H9 (cell line): ENCODE measurements at regions not wholly inside any gene's neighbourhood (a gene's known extent, or its start where the extent isn't known, plus 50 kb on each side); places are given as distances from the start of the nearest gene placed in this dataset.

ENCODE experiments used
- DNase-seq: peaks from one replicate; pipeline ENCODE4 v3.0.0-alpha.2; 2017
- H2AFZ ChIP-seq: one replicate; pipeline ENCODE4 v1.6.1; 2013; ENCODE audit warnings: mild to moderate bottlenecking, low read length, control low read depth, moderate library complexity
- H2AK5ac ChIP-seq: 2 replicates; pipeline ENCODE4 v1.6.1; 2013; ENCODE audit warnings: low read length, control low read depth, mixed read lengths; ENCODE audit not compliant: insufficient read length
- H2BK120ac ChIP-seq: one replicate; pipeline ENCODE4 v1.6.1; 2013; ENCODE audit warnings: low read depth, mild to moderate bottlenecking, low read length, control low read depth, inconsistent platforms; ENCODE audit not compliant: poor library complexity, severe bottlenecking
- H2BK12ac ChIP-seq: 2 replicates; pipeline ENCODE4 v1.6.1; 2013; ENCODE audit warnings: low read length, control low read depth, mixed read lengths, low read depth; ENCODE audit not compliant: insufficient read length
- H2BK15ac ChIP-seq: 2 replicates; pipeline ENCODE4 v1.6.1; 2013; ENCODE audit warnings: low read depth, low read length, control low read depth
- H2BK20ac ChIP-seq: one replicate; pipeline ENCODE4 v1.6.1; 2013; ENCODE audit warnings: low read depth, mild to moderate bottlenecking, low read length, control low read depth, inconsistent platforms; ENCODE audit not compliant: poor library complexity, severe bottlenecking
- H2BK5ac ChIP-seq: 2 replicates; pipeline ENCODE4 v1.6.1; 2013; ENCODE audit warnings: low read length, control low read depth, mixed read lengths; ENCODE audit not compliant: insufficient read length
- H3K14ac ChIP-seq: 2 replicates; pipeline ENCODE4 v1.6.1; 2013; ENCODE audit warnings: low read length, control low read depth; ENCODE audit not compliant: insufficient read depth
- H3K18ac ChIP-seq: 2 replicates; pipeline ENCODE4 v1.6.1; 2013; ENCODE audit warnings: low read depth, mild to moderate bottlenecking, mixed read lengths, low read length, control low read depth; ENCODE audit not compliant: insufficient read length
- H3K23ac ChIP-seq: 2 replicates; pipeline ENCODE4 v1.6.1; 2013; ENCODE audit warnings: low read length, control low read depth, mixed read lengths, low read depth; ENCODE audit not compliant: insufficient read length
- H3K23me2 ChIP-seq: 2 replicates; pipeline ENCODE4 v1.6.1; 2013; ENCODE audit warnings: low read depth, mild to moderate bottlenecking, mixed read lengths, low read length, control low read depth; ENCODE audit not compliant: insufficient read length, poor library complexity, severe bottlenecking
- H3K27ac ChIP-seq: 2 replicates; pipeline ENCODE4 v1.5.1; 2013; ENCODE audit warnings: low read length, control low read depth, mixed read lengths, low read depth; ENCODE audit not compliant: insufficient read length
- H3K27me3 ChIP-seq: 2 replicates; pipeline ENCODE4 v1.6.1; 2013; ENCODE audit warnings: low read length, control low read depth, inconsistent platforms; ENCODE audit not compliant: insufficient read depth
- H3K4ac ChIP-seq: 2 replicates; pipeline ENCODE4 v1.6.1; 2013; ENCODE audit warnings: low read depth, mild to moderate bottlenecking, control low read depth, inconsistent platforms, low read length, moderate library complexity
- H3K4me1 ChIP-seq: 2 replicates; pipeline ENCODE4 v1.6.1; 2013; ENCODE audit warnings: low read length, control low read depth, inconsistent platforms; ENCODE audit not compliant: insufficient read depth
- H3K4me2 ChIP-seq: 2 replicates; pipeline ENCODE4 v1.6.1; 2013; ENCODE audit warnings: low read length, control low read depth, mixed read lengths; ENCODE audit not compliant: insufficient read length, insufficient read depth
- H3K56ac ChIP-seq: 2 replicates; pipeline ENCODE4 v1.6.1; 2013; ENCODE audit warnings: low read depth, mild to moderate bottlenecking, mixed read lengths, low read length, control low read depth; ENCODE audit not compliant: insufficient read length
- H3K79me1 ChIP-seq: 2 replicates; pipeline ENCODE4 v1.6.1; 2013; ENCODE audit warnings: low read depth, mild to moderate bottlenecking, moderate library complexity, low read length, control low read depth, inconsistent platforms; ENCODE audit not compliant: insufficient read depth, poor library complexity, severe bottlenecking
- H3K79me2 ChIP-seq: 2 replicates; pipeline ENCODE4 v1.6.1; 2013; ENCODE audit warnings: low read length, control low read depth, inconsistent platforms; ENCODE audit not compliant: insufficient read depth
- H3K9ac ChIP-seq: 2 replicates; pipeline ENCODE4 v1.6.1; 2013; ENCODE audit warnings: low read length, control low read depth, mixed read lengths; ENCODE audit not compliant: insufficient read length; ENCODE audit errors: extremely low read depth
- H3K9me3 ChIP-seq: one replicate; pipeline ENCODE4 v1.6.1; 2013; ENCODE audit warnings: low read depth, low read length, inconsistent platforms; ENCODE audit not compliant: control insufficient read depth
- H3T11ph ChIP-seq: one replicate; pipeline ENCODE4 v1.6.1; 2013; ENCODE audit warnings: mild to moderate bottlenecking, low read length, control low read depth, inconsistent platforms
- H4K20me1 ChIP-seq: one replicate; pipeline ENCODE4 v1.6.1; 2013; ENCODE audit not compliant: control insufficient read depth, insufficient read length, insufficient read depth
- H4K5ac ChIP-seq: 2 replicates; pipeline ENCODE4 v1.6.1; 2013; ENCODE audit warnings: low read depth, mild to moderate bottlenecking, mixed read lengths, low read length, control low read depth; ENCODE audit not compliant: insufficient read length
- H4K8ac ChIP-seq: replicated peaks from 2 replicates; pipeline ENCODE4 v1.6.1; 2013; ENCODE audit warnings: low read length, control low read depth, mixed read lengths, low read depth; ENCODE audit not compliant: insufficient read length
- H4K91ac ChIP-seq: 2 replicates; pipeline ENCODE4 v1.6.1; 2013; ENCODE audit warnings: low read depth, mild to moderate bottlenecking, moderate library complexity, mixed read lengths, low read length, control low read depth; ENCODE audit not compliant: insufficient read length
- H3K27ac Mint-ChIP-seq, 3 experiments: 2 replicates in 2 of 3; 3 replicates in 1 of 3; pipeline ENCODE4 v1.8.0; 2020 to 2021; ENCODE audit warnings: mixed read lengths in 3 of 3, mild to moderate bottlenecking in 1 of 3, moderate library complexity in 1 of 3
- H3K27me3 Mint-ChIP-seq: 2 replicates; pipeline ENCODE4 v1.8.0; 2021; ENCODE audit warnings: low read depth, mild to moderate bottlenecking, moderate library complexity, mixed read lengths
- H3K36me3 Mint-ChIP-seq, 3 experiments: 2 replicates in 2 of 3; 3 replicates in 1 of 3; pipeline ENCODE4 v1.8.0; 2020 to 2021; ENCODE audit warnings: low read depth in 3 of 3, mixed read lengths in 3 of 3; ENCODE audit not compliant: insufficient read depth in 1 of 3
- H3K4me1 Mint-ChIP-seq, 2 experiments: 2 replicates each; pipeline ENCODE4 v1.8.0; 2020; ENCODE audit warnings: mixed read lengths in 2 of 2
- H3K4me3 Mint-ChIP-seq, 2 experiments: 2 replicates in 1 of 2; 3 replicates in 1 of 2; pipeline ENCODE4 v1.8.0; 2020 to 2021; ENCODE audit warnings: mild to moderate bottlenecking in 2 of 2, mixed read lengths in 2 of 2, moderate library complexity in 1 of 2
- H3K9me3 Mint-ChIP-seq, 2 experiments: 2 replicates in 1 of 2; 3 replicates in 1 of 2; pipeline ENCODE4 v1.8.0; 2020; ENCODE audit warnings: mild to moderate bottlenecking in 2 of 2, mixed read lengths in 2 of 2, moderate library complexity in 1 of 2
- WGBS: extraction: QIAGEN DNeasy Blood & Tissue Kit; methylation state at CpG from one replicate; pipeline ENCODE4 v1.1.7; 2013; ENCODE audit warnings: missing lambda C conversion rate, low lambda C conversion rate, mixed read lengths; ENCODE audit not compliant: insufficient read length; ENCODE audit errors: extremely low coverage; 5-methylcytosine and 5-hydroxymethylcytosine counted together
- TF ChIP-seq, protein P1 (sequence below): fragments of 200-600 bp; sonication (generic); conservative IDR thresholded peaks from 3 replicates; pipeline ENCODE4 v1.8.0; 2021; ENCODE audit warnings: antibody characterized with exemption, mild to moderate bottlenecking

DNA sequence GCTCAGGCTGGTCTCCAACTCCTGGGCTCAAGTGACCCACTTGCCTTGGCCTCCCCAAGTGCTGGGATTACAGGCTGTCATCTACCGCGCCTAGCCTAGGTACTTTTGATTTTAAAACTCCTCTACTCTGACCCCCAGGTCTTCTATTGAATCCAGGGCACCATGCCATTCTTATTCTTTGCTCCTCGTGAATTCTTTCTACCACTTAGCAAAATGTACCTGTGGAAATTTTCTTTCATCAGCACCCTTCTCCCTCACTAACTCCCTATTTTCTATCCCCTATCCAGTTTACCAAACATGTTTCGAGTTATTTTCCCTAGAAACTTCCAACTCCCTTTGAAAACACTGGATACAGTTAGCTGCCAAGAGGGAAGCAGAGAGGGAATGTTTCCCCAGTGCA lies 60.0 kb upstream of the RAPGEF2 start:
- Mint-ChIP-seq H3K27me3 (no peaks in the 10 kb centered on the region; the same call in 1 of the 2 replicates), H3K9me3 (no peaks in the 10 kb centered on the region), H3K4me1 (peaks cover 18 to 30% of the 10 kb centered on the region in 2 experiments), H3K4me3 (no peak overlapping the region), H3K36me3 (0 out of 7 replicates have a peak, but pooled peaks cover 0 to 1% (median 0%) of the 10 kb centered on the region in 3 experiments), H3K27ac (no peak overlapping the region)
- H2AK5ac ChIP-seq, result no peak overlapping the region
- no peaks in the 10 kb centered on the region for H3K23me2 ChIP-seq
- peaks cover under 1% of the 10 kb centered on the region; the same call in 1 of the 2 replicates for H3K4me1 ChIP-seq
- no peak overlapping the region for H4K5ac ChIP-seq
- no peaks in the 10 kb centered on the region for H3K9me3 ChIP-seq
- H3K18ac ChIP-seq, result no peak overlapping the region
- H3K23ac ChIP-seq, result no peak overlapping the region
- H2BK120ac ChIP-seq, result no peak overlapping the region
- no peak overlapping the region for H2BK15ac ChIP-seq
- no peak overlapping the region for H4K8ac ChIP-seq
- no peaks in the 10 kb centered on the region for H3K27me3 ChIP-seq
- H3K9ac ChIP-seq, result no peak overlapping the region
- no peak overlapping the region for H4K91ac ChIP-seq
- H2BK5ac ChIP-seq, result no peak overlapping the region
- no peaks in the 10 kb centered on the region for H4K20me1 ChIP-seq
- no peak overlapping the region for H2BK20ac ChIP-seq
- DNase-seq, result no peak
- no peaks in the 10 kb centered on the region for H3K79me2 ChIP-seq
- no peak overlapping the region for H2BK12ac ChIP-seq
- H2AFZ ChIP-seq, result no peak overlapping the region
- H3K56ac ChIP-seq, result no peak overlapping the region
- H3T11ph ChIP-seq, result no peak overlapping the region
- no peak overlapping the region for H3K4ac ChIP-seq
- no peak overlapping the region for H3K4me2 ChIP-seq
- no peak overlapping the region for H3K14ac ChIP-seq
- no CpG with 5 or more reads among the region's 4 CpGs for WGBS
- H3K79me1 ChIP-seq, result no peaks in the 10 kb centered on the region
- no peak overlapping the region for H3K27ac ChIP-seq
- TF ChIP-seq, protein P1, sequence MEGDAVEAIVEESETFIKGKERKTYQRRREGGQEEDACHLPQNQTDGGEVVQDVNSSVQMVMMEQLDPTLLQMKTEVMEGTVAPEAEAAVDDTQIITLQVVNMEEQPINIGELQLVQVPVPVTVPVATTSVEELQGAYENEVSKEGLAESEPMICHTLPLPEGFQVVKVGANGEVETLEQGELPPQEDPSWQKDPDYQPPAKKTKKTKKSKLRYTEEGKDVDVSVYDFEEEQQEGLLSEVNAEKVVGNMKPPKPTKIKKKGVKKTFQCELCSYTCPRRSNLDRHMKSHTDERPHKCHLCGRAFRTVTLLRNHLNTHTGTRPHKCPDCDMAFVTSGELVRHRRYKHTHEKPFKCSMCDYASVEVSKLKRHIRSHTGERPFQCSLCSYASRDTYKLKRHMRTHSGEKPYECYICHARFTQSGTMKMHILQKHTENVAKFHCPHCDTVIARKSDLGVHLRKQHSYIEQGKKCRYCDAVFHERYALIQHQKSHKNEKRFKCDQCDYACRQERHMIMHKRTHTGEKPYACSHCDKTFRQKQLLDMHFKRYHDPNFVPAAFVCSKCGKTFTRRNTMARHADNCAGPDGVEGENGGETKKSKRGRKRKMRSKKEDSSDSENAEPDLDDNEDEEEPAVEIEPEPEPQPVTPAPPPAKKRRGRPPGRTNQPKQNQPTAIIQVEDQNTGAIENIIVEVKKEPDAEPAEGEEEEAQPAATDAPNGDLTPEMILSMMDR, result no peak
